K562 (cell line): ENCODE measurements at regions not wholly inside any gene's neighbourhood (a gene's known extent, or its start where the extent isn't known, plus 50 kb on each side); places are given as distances from the start of the nearest gene placed in this dataset.

ENCODE experiments used
- ATAC-seq: fragments of 200-7000 bp; cut with Tn5 transposase; 3 replicates; pipeline ENCODE4 v1.9.1; 2020; ENCODE audit warnings: moderate library complexity
- BruUV-seq: library from RNA; stranded (reverse); fragments of 400-500 nt; replicated peaks from 2 replicates; lab custom pipeline; 2021; lab: Mats Ljungman, UMichigan
- CTCF ChIA-PET: fragments of 300-600 bp; formaldehyde crosslinking; extraction: SDS; loops from one replicate; lab custom pipeline; 2021; ENCODE audit warnings: low intra/inter-chr PET ratio; lab: Yijun Ruan, JAX
- POLR2A ChIA-PET: fragments of 300-600, 350-650 bp; sonication (Branson Sonifier 250); formaldehyde crosslinking; extraction: SDS; loops from one replicate; lab custom pipeline; 2021; ENCODE audit warnings: antibody characterized with exemption, inconsistent platforms; lab: Yijun Ruan, JAX
- DNase-seq, 4 experiments: peaks; one replicate each; pipeline versions ENCODE4 v3.0.0 to v3.0.0-alpha.2; 2011 to 2018; ENCODE audit warnings: low spot score in 3 of 4, mixed read lengths in 3 of 4; ENCODE audit errors: extremely low read depth in 1 of 4
- FAIRE-seq: peaks from 2 replicates; lab custom pipeline; 2011; peaks lifted over from hg19 to GRCh38; lab: Jason Lieb, UNC
- H2AFZ ChIP-seq: 2 replicates; pipeline ENCODE4 v1.6.0; 2011; ENCODE audit warnings: low read depth, low read length, control low read depth, inconsistent platforms
- H3K27ac ChIP-seq: fragments of 200-600 bp; 3 replicates; pipeline ENCODE4 v1.8.0; 2011; ENCODE audit warnings: low read depth, mild to moderate bottlenecking, control low read depth, inconsistent platforms, low read length, moderate library complexity, mixed read lengths; ENCODE audit errors: extremely low read depth
- H3K27me3 ChIP-seq, 2 experiments: fragments of 300-600 bp in 1 of 2; 2 replicates in 1 of 2; 3 replicates in 1 of 2; pipeline versions ENCODE4 v1.6.0 to v1.8.0; 2011; ENCODE audit warnings: inconsistent platforms in 2 of 2, low read length in 2 of 2, mild to moderate bottlenecking in 1 of 2, mixed read lengths in 1 of 2, moderate library complexity in 1 of 2; ENCODE audit not compliant: control insufficient read depth in 2 of 2, insufficient read depth in 2 of 2
- H3K36me3 ChIP-seq: fragments of 300-600 bp; 3 replicates; pipeline ENCODE4 v1.8.0; 2011; ENCODE audit warnings: mild to moderate bottlenecking, low read length, inconsistent platforms; ENCODE audit not compliant: control insufficient read depth, insufficient read depth
- H3K4me1 ChIP-seq, 2 experiments: fragments of 200-600 bp in 1 of 2; replicated peaks in 1 of 2; 2 replicates in 1 of 2; 3 replicates in 1 of 2; pipeline versions ENCODE4 v1.5.1 to v1.8.0; 2011; ENCODE audit warnings: inconsistent platforms in 2 of 2, low read length in 2 of 2, mild to moderate bottlenecking in 1 of 2, mixed read lengths in 1 of 2, moderate library complexity in 1 of 2; ENCODE audit not compliant: control insufficient read depth in 2 of 2, insufficient read depth in 2 of 2
- H3K4me2 ChIP-seq: 2 replicates; pipeline ENCODE4 v1.6.1; 2011; ENCODE audit warnings: low read length, control low read depth, inconsistent platforms, mixed read lengths; ENCODE audit not compliant: insufficient read depth
- H3K4me3 ChIP-seq: fragments of 200-600 bp; sonication (generic), shearing (Covaris generic); 2 replicates; pipeline ENCODE4 v1.5.1; 2016; ENCODE audit warnings: control low read depth, inconsistent platforms
- H3K79me2 ChIP-seq: fragments of 200-600 bp; 3 replicates; pipeline ENCODE4 v1.8.0; 2011; ENCODE audit warnings: low read length, inconsistent platforms; ENCODE audit not compliant: control insufficient read depth, insufficient read depth
- H3K9ac ChIP-seq, 2 experiments: 2 replicates each; pipeline versions ENCODE4 v1.6.0 to v1.6.1; 2011; ENCODE audit warnings: low read depth in 2 of 2, low read length in 2 of 2, control low read depth in 1 of 2, inconsistent platforms in 1 of 2, mild to moderate bottlenecking in 1 of 2, mixed read lengths in 1 of 2; ENCODE audit not compliant: insufficient read depth in 1 of 2
- H3K9me1 ChIP-seq: one replicate; pipeline ENCODE4 v1.6.0; 2011; ENCODE audit warnings: inconsistent platforms, mild to moderate bottlenecking, low read length, moderate library complexity; ENCODE audit not compliant: control insufficient read depth, insufficient read depth
- H3K9me3 ChIP-seq: replicated peaks from 2 replicates; pipeline ENCODE4 v1.5.1; 2011; ENCODE audit warnings: low read depth, low read length, inconsistent platforms; ENCODE audit not compliant: control insufficient read depth, insufficient read depth
- H4K20me1 ChIP-seq: replicated peaks from 2 replicates; pipeline ENCODE4 v1.6.1; 2011; ENCODE audit warnings: low read length, inconsistent platforms, mixed read lengths; ENCODE audit not compliant: control insufficient read depth, insufficient read depth
- BRD4 ChIP-seq: fragments of 200-600 bp; sonication (generic); IDR thresholded peaks from 2 replicates; pipeline ENCODE4 v1.6.1; 2017; ENCODE audit warnings: inconsistent platforms
- HNRNPLL ChIP-seq: fragments of 200-400 bp; formaldehyde crosslinking; IDR thresholded peaks from 2 replicates; pipeline ENCODE4 v1.6.1; 2017; ENCODE audit warnings: low read length, low read depth, mild to moderate bottlenecking; ENCODE audit not compliant: poor library complexity, severe bottlenecking
- KDM4B ChIP-seq, 2 experiments: fragments of 450-650 bp in 1 of 2; sonication (generic) in 1 of 2; IDR thresholded peaks; 2 replicates each; pipeline ENCODE4 v1.6.1; 2016 to 2017; ENCODE audit warnings: borderline replicate concordance in 2 of 2, antibody characterized with exemption in 1 of 2, low read depth in 1 of 2, mild to moderate bottlenecking in 1 of 2
- MCM2 ChIP-seq: fragments of 450-650 bp; IDR thresholded peaks from 2 replicates; pipeline ENCODE4 v1.6.1; 2017; ENCODE audit warnings: low read depth, mild to moderate bottlenecking
- PML ChIP-seq: IDR thresholded peaks from 2 replicates; pipeline ENCODE4 v1.6.1; 2012; ENCODE audit warnings: low read length, inconsistent platforms
- ZFP30 ChIP-seq: fragments of 250-450 bp; sonication (Bioruptor Pico); IDR thresholded peaks from 2 replicates; pipeline ENCODE4 v1.8.0; 2022; ENCODE audit warnings: moderate library complexity, mild to moderate bottlenecking, inconsistent platforms, borderline replicate concordance
- ZNF133 ChIP-seq: fragments of 250-450 bp; sonication (Bioruptor Pico); IDR thresholded peaks from 2 replicates; pipeline ENCODE4 v1.4.0; 2020; ENCODE audit warnings: mild to moderate bottlenecking
- ZNF507 ChIP-seq: conservative IDR thresholded peaks from 2 replicates; pipeline ENCODE4 v1.6.1; 2017; ENCODE audit warnings: missing genetic modification characterization, missing compliant biosample characterization
- ZNF707 ChIP-seq: fragments of 250-450 bp; sonication (Bioruptor Pico); conservative IDR thresholded peaks from 2 replicates; pipeline ENCODE4 v1.8.0; 2022; ENCODE audit warnings: inconsistent platforms, mild to moderate bottlenecking, moderate library complexity
- ZNF76 ChIP-seq: fragments of 250-450 bp; sonication (Bioruptor Pico); IDR thresholded peaks from 2 replicates; pipeline ENCODE4 v1.4.0; 2020; ENCODE audit warnings: mild to moderate bottlenecking, moderate library complexity, borderline replicate concordance
- ZNF778 ChIP-seq: fragments of 450-650 bp; formaldehyde crosslinking; IDR thresholded peaks from 2 replicates; pipeline ENCODE4 v1.4.0; 2020; ENCODE audit warnings: mild to moderate bottlenecking, moderate library complexity
- WGBS: fragments of 100-300 bp; shearing (Covaris generic); methylation state at CpG from one replicate; pipeline ENCODE4 v1.1.6; 2016; ENCODE audit warnings: low coverage, mixed read lengths; ENCODE audit not compliant: insufficient coverage; ENCODE audit errors: missing lambda C conversion rate; 5-methylcytosine and 5-hydroxymethylcytosine counted together
- in situ Hi-C: fragments of 300-500 bp; cut with MboI; formaldehyde crosslinking; loops from 4 replicates; pipeline ENCODE4 v1.15.0; 2018; ENCODE audit warnings: inconsistent platforms, mixed read lengths
- intact Hi-C: fragments of 100-400 bp; cut with micrococcal nuclease; formaldehyde crosslinking; loops from 2 replicates; pipeline ENCODE4 v1.14.2; 2022
- TF ChIP-seq, protein P1 (sequence below): sonication (generic); formaldehyde crosslinking; IDR thresholded peaks from 2 replicates; pipeline ENCODE4 v1.8.1; 2023; ENCODE audit warnings: mild to moderate bottlenecking, missing genetic modification reagents
- TF ChIP-seq, protein P2 (sequence below): fragments of 450-650 bp; IDR thresholded peaks from 2 replicates; pipeline ENCODE4 v1.6.1; 2016; ENCODE audit warnings: missing biosample characterization, missing genetic modification characterization
- TF ChIP-seq, protein P3 (sequence below): fragments of 450-650 bp; IDR thresholded peaks from one replicate; pipeline ENCODE4 v1.6.1; 2018; ENCODE audit warnings: mild to moderate bottlenecking, moderate library complexity; ENCODE audit not compliant: partially characterized antibody
- TF ChIP-seq, protein P4 (sequence below): IDR thresholded peaks from 2 replicates; pipeline ENCODE4 v1.6.1; 2011; ENCODE audit warnings: borderline replicate concordance, low read depth, mild to moderate bottlenecking, moderate library complexity, low read length; ENCODE audit not compliant: insufficient read depth, poor library complexity, severe bottlenecking

DNA sequence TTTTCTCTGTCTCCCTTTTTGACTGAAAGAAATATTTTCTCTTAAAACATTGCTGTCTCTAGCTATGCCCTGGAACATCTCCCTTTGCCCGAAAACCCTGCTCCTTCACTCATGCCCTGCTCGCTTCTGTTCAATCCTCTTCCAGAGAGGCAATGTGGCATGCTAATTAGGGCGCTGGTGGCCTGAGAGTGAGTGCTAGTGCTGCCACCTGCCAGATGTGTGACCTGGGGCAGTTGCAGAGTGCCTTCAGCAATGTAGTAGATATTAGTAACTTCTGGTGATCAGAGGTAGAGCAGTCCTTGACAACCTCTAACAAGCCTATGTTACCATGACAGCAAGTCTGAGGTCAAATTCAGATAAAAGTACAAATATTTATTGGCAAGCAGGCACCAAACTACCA lies 119.5 kb upstream of the OSMR start (continued):
- TF ChIP-seq, protein P1, sequence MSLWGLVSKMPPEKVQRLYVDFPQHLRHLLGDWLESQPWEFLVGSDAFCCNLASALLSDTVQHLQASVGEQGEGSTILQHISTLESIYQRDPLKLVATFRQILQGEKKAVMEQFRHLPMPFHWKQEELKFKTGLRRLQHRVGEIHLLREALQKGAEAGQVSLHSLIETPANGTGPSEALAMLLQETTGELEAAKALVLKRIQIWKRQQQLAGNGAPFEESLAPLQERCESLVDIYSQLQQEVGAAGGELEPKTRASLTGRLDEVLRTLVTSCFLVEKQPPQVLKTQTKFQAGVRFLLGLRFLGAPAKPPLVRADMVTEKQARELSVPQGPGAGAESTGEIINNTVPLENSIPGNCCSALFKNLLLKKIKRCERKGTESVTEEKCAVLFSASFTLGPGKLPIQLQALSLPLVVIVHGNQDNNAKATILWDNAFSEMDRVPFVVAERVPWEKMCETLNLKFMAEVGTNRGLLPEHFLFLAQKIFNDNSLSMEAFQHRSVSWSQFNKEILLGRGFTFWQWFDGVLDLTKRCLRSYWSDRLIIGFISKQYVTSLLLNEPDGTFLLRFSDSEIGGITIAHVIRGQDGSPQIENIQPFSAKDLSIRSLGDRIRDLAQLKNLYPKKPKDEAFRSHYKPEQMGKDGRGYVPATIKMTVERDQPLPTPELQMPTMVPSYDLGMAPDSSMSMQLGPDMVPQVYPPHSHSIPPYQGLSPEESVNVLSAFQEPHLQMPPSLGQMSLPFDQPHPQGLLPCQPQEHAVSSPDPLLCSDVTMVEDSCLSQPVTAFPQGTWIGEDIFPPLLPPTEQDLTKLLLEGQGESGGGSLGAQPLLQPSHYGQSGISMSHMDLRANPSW (CRISPR knock-in tag), result no peak
- TF ChIP-seq BRD4, result no peak

GRCh38 chr5:38728029-38728428 lies 117.8 kb upstream of the OSMR start:
- Histone ChIP-seq H3K36me3 (no peaks in the 10 kb centered on the region), H3K4me1 (no peaks in the 10 kb centered on the region), H4K20me1 (no peaks in the 10 kb centered on the region), H3K4me2 (no peak overlapping the region), H3K9me3 (no peaks in the 10 kb centered on the region), H3K27ac (no peak overlapping the region), H3K4me3 (no peak overlapping the region), H3K27me3 (peaks cover 0 to 25% of the 10 kb centered on the region in 2 experiments; a peak in 2 of 5 replicates), H3K79me2 (no peaks in the 10 kb centered on the region), H3K9me1 (no peaks in the 10 kb centered on the region), H3K9ac (no peak overlapping the region), H2AFZ (no peak overlapping the region)
- no peak for ATAC-seq
- intact Hi-C loops, result no loop called here
- CTCF ChIA-PET, result no interaction called here
- POLR2A ChIA-PET, result no interaction called here
- TF ChIP-seq HNRNPLL (no peak), ZNF133 (CRISPR knock-in tag) (no peak), ZNF778 (CRISPR knock-in tag) (no peak), ZNF507 (tag) (no peak), ZNF707 (CRISPR knock-in tag) (no peak), ZFP30 (CRISPR knock-in tag) (no peak), KDM4B (IDR thresholded peaks at IDR 0.05; ENCODE audit: borderline replicate concordance in 2 of 2, low read depth in 1 of 2) (no peak), ZNF76 (CRISPR knock-in tag) (no peak), PML (no peak), MCM2 (no peak)
- TF ChIP-seq, protein P2, sequence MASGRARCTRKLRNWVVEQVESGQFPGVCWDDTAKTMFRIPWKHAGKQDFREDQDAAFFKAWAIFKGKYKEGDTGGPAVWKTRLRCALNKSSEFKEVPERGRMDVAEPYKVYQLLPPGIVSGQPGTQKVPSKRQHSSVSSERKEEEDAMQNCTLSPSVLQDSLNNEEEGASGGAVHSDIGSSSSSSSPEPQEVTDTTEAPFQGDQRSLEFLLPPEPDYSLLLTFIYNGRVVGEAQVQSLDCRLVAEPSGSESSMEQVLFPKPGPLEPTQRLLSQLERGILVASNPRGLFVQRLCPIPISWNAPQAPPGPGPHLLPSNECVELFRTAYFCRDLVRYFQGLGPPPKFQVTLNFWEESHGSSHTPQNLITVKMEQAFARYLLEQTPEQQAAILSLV (tag), result no peak
- TF ChIP-seq, protein P3, sequence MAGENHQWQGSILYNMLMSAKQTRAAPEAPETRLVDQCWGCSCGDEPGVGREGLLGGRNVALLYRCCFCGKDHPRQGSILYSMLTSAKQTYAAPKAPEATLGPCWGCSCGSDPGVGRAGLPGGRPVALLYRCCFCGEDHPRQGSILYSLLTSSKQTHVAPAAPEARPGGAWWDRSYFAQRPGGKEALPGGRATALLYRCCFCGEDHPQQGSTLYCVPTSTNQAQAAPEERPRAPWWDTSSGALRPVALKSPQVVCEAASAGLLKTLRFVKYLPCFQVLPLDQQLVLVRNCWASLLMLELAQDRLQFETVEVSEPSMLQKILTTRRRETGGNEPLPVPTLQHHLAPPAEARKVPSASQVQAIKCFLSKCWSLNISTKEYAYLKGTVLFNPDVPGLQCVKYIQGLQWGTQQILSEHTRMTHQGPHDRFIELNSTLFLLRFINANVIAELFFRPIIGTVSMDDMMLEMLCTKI, result no peak
- TF ChIP-seq, protein P4, sequence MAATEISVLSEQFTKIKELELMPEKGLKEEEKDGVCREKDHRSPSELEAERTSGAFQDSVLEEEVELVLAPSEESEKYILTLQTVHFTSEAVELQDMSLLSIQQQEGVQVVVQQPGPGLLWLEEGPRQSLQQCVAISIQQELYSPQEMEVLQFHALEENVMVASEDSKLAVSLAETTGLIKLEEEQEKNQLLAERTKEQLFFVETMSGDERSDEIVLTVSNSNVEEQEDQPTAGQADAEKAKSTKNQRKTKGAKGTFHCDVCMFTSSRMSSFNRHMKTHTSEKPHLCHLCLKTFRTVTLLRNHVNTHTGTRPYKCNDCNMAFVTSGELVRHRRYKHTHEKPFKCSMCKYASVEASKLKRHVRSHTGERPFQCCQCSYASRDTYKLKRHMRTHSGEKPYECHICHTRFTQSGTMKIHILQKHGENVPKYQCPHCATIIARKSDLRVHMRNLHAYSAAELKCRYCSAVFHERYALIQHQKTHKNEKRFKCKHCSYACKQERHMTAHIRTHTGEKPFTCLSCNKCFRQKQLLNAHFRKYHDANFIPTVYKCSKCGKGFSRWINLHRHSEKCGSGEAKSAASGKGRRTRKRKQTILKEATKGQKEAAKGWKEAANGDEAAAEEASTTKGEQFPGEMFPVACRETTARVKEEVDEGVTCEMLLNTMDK, result no peak
- in situ Hi-C loops, result no loop called here
- FAIRE-seq, result no peak
- DNase-seq, result no peak
- no TSS peak for BruUV-seq
- 9% methylated on average over 3 of the region's 3 CpGs for WGBS
